OCI-LY3 (cell line): ENCODE measurements at regions not wholly inside any gene's neighbourhood (a gene's known extent, or its start where the extent isn't known, plus 50 kb on each side); places are given as distances from the start of the nearest gene placed in this dataset.

Experiments
- CTCF ChIP-seq: fragments of 200-600, 300-600 bp; sonication (generic); IDR thresholded peaks from 2 replicates; pipeline ENCODE4 v1.5.1; 2014; ENCODE audit warnings: antibody characterized with exemption, low read length, low read depth
- EZH2phosphoT487 ChIP-seq: fragments of 200-600 bp; shearing (Covaris generic); IDR thresholded peaks from 2 replicates; pipeline ENCODE4 v1.6.1; 2018; ENCODE audit warnings: antibody characterized with exemption, mixed run types, low read depth

- TF ChIP-seq CTCF (no peak), EZH2phosphoT487 (no peak)
Observed at GRCh38 chr3:74542441-74542840, 72.0 kb downstream of the CNTN3 start.
